Sigmoid colon (tissue), 3 donors: ENCODE measurements at regions not wholly inside any gene's neighbourhood (a gene's known extent, or its start where the extent isn't known, plus 50 kb on each side); places are given as distances from the start of the nearest gene placed in this dataset.

Experiments
- CTCF ChIP-seq, 4 experiments: fragments of 450-650 bp in 3 of 4; fragments of 200-600 bp in 1 of 4; IDR thresholded peaks; one replicate each; pipeline ENCODE4 v1.5.1; 2016 to 2019; ENCODE audit warnings: antibody characterized with exemption in 4 of 4, mild to moderate bottlenecking in 3 of 4, moderate library complexity in 2 of 4
- POLR2A ChIP-seq, 2 donors: fragments of 450-650 bp; IDR thresholded peaks; one replicate each; pipeline ENCODE4 v1.6.1; 2016; ENCODE audit warnings: antibody characterized with exemption in 2 of 2, mild to moderate bottlenecking in 2 of 2, moderate library complexity in 2 of 2

- TF ChIP-seq POLR2A (IDR thresholded peaks at IDR 0.05): no peak
- no peak for TF ChIP-seq CTCF (IDR thresholded peaks at IDR 0.05)
These were observed 56.4 kb upstream of the ROBO1 start for GRCh38 chr3:79824166-79824565.
